ENCODE measurements at regions not wholly inside any gene's neighbourhood (a gene's known extent, or its start where the extent isn't known, plus 50 kb on each side); places are given as distances from the start of the nearest gene placed in this dataset.

- Mint-ChIP-seq H3K9me3 (no peaks in the 10 kb centered on the region), H3K27me3 (peaks cover 9% of the 10 kb centered on the region), H3K36me3 (no peaks in the 10 kb centered on the region), H3K4me1 (no peaks in the 10 kb centered on the region), H3K4me3 (no peak overlapping the region), H3K27ac (no peak overlapping the region)
- no peaks in the 10 kb centered on the region for H3K36me3 ChIP-seq (ENCODE audit: control insufficient read depth, insufficient read depth, low read length)
- no peaks in the 10 kb centered on the region for H3K4me1 ChIP-seq (ENCODE audit: control insufficient read depth, insufficient read depth, low read length, poor library complexity, severe bottlenecking)
- peak in 1 of 2 donors; percentile 42 for ATAC-seq (ENCODE audit: low read depth in 2 of 2)
- no peak overlapping the region for H3K27ac ChIP-seq (ENCODE audit: insufficient read depth, low read length, poor library complexity, severe bottlenecking)
- H3K27me3 ChIP-seq (ENCODE audit: control insufficient read depth, insufficient read depth, low read length), result peaks cover 2% of the 10 kb centered on the region
- DNase-seq, result no peak
- no peaks in the 10 kb centered on the region for H3K9me3 ChIP-seq (ENCODE audit: control insufficient read depth in 2 of 2, low read length in 2 of 2)
- H3K4me3 ChIP-seq (ENCODE audit: low read depth, low read length), result no peak overlapping the region
Observed at GRCh38 chr2:58449286-58450010, 208.3 kb upstream of the FANCL start.

- Mint-ChIP-seq H3K27ac (no peak overlapping the region), H3K27me3 (peaks cover 9% of the 10 kb centered on the region), H3K36me3 (no peaks in the 10 kb centered on the region), H3K9me3 (no peaks in the 10 kb centered on the region), H3K4me3 (no peak overlapping the region), H3K4me1 (no peaks in the 10 kb centered on the region)
- ATAC-seq (ENCODE audit: low read depth in 2 of 2), result no peak
- no peak overlapping the region for H3K4me3 ChIP-seq (ENCODE audit: low read depth, low read length)
- no peaks in the 10 kb centered on the region for H3K4me1 ChIP-seq (ENCODE audit: control insufficient read depth, insufficient read depth, low read length, poor library complexity, severe bottlenecking)
- H3K27ac ChIP-seq (ENCODE audit: insufficient read depth, low read length, poor library complexity, severe bottlenecking), result no peak overlapping the region
- H3K27me3 ChIP-seq (ENCODE audit: control insufficient read depth, insufficient read depth, low read length), result peaks cover 2% of the 10 kb centered on the region
- no peak for DNase-seq
- H3K9me3 ChIP-seq (ENCODE audit: control insufficient read depth in 2 of 2, low read length in 2 of 2), result no peaks in the 10 kb centered on the region
- H3K36me3 ChIP-seq (ENCODE audit: control insufficient read depth, insufficient read depth, low read length), result no peaks in the 10 kb centered on the region
Observed at GRCh38 chr2:58448845-58449244, 207.7 kb upstream of the FANCL start.

- no peaks in the 10 kb centered on the region for H3K36me3 ChIP-seq (ENCODE audit: control insufficient read depth, insufficient read depth, low read length)
- Mint-ChIP-seq H3K4me1 (no peaks in the 10 kb centered on the region), H3K27ac (no peak overlapping the region), H3K27me3 (peaks cover 9% of the 10 kb centered on the region), H3K4me3 (peak overlapping the region in 1 of 4 donors; percentile 23), H3K36me3 (no peaks in the 10 kb centered on the region), H3K9me3 (no peaks in the 10 kb centered on the region)
- ATAC-seq (ENCODE audit: low read depth in 2 of 2) (no peak), DNase-seq (peak in 1 of 3 donors; percentile 33)
- H3K27ac ChIP-seq (ENCODE audit: insufficient read depth, low read length, poor library complexity, severe bottlenecking), result no peak overlapping the region
- H3K27me3 ChIP-seq (ENCODE audit: control insufficient read depth, insufficient read depth, low read length), result peaks cover 2% of the 10 kb centered on the region
- no peak overlapping the region for H3K4me3 ChIP-seq (ENCODE audit: low read depth, low read length)
- no peaks in the 10 kb centered on the region for H3K4me1 ChIP-seq (ENCODE audit: control insufficient read depth, insufficient read depth, low read length, poor library complexity, severe bottlenecking)
- H3K9me3 ChIP-seq (ENCODE audit: control insufficient read depth in 2 of 2, low read length in 2 of 2), result no peaks in the 10 kb centered on the region
Observed at GRCh38 chr2:58448065-58448507, 207.0 kb upstream of the FANCL start.

GRCh38 chr2:58447586-58447985, 206.5 kb upstream of the FANCL start:
- DNase-seq (no peak), ATAC-seq (ENCODE audit: low read depth in 2 of 2) (no peak)
- no peak overlapping the region for H3K27ac Mint-ChIP-seq
- H3K9me3 Mint-ChIP-seq, result no peaks in the 10 kb centered on the region
- Histone ChIP-seq H3K4me1 (ENCODE audit: control insufficient read depth, insufficient read depth, low read length, poor library complexity, severe bottlenecking) (no peaks in the 10 kb centered on the region), H3K36me3 (ENCODE audit: control insufficient read depth, insufficient read depth, low read length) (no peaks in the 10 kb centered on the region), H3K27me3 (ENCODE audit: control insufficient read depth, insufficient read depth, low read length) (peaks cover 2% of the 10 kb centered on the region), H3K9me3 (ENCODE audit: control insufficient read depth in 2 of 2, low read length in 2 of 2) (no peaks in the 10 kb centered on the region), H3K27ac (ENCODE audit: insufficient read depth, low read length, poor library complexity, severe bottlenecking) (no peak overlapping the region), H3K4me3 (ENCODE audit: low read depth, low read length) (no peak overlapping the region)
- no peaks in the 10 kb centered on the region for H3K36me3 Mint-ChIP-seq
- H3K4me1 Mint-ChIP-seq, result no peaks in the 10 kb centered on the region
- H3K4me3 Mint-ChIP-seq, result no peak overlapping the region
- H3K27me3 Mint-ChIP-seq, result peaks cover 9% of the 10 kb centered on the region

GRCh38 chr2:58441643-58442042, 200.5 kb upstream of the FANCL start:
- Histone ChIP-seq H3K27me3 (ENCODE audit: control insufficient read depth, insufficient read depth, low read length) (no peaks in the 10 kb centered on the region), H3K36me3 (ENCODE audit: control insufficient read depth, insufficient read depth, low read length) (no peaks in the 10 kb centered on the region), H3K4me1 (ENCODE audit: control insufficient read depth, insufficient read depth, low read length, poor library complexity, severe bottlenecking) (no peaks in the 10 kb centered on the region), H3K9me3 (ENCODE audit: control insufficient read depth in 2 of 2, low read length in 2 of 2) (no peaks in the 10 kb centered on the region), H3K4me3 (ENCODE audit: low read depth, low read length) (no peak overlapping the region), H3K27ac (ENCODE audit: insufficient read depth, low read length, poor library complexity, severe bottlenecking) (no peak overlapping the region)
- DNase-seq (no peak), ATAC-seq (ENCODE audit: low read depth in 2 of 2) (no peak)
- Mint-ChIP-seq H3K4me1 (no peaks in the 10 kb centered on the region), H3K27ac (no peak overlapping the region), H3K9me3 (no peaks in the 10 kb centered on the region), H3K4me3 (no peak overlapping the region), H3K27me3 (no peaks in the 10 kb centered on the region), H3K36me3 (no peaks in the 10 kb centered on the region)

GRCh38 chr2:58436872-58437271, 195.7 kb upstream of the FANCL start:
- H3K4me1 ChIP-seq (ENCODE audit: control insufficient read depth, insufficient read depth, low read length, poor library complexity, severe bottlenecking), result no peaks in the 10 kb centered on the region
- DNase-seq, result no peak
- no peak overlapping the region for H3K27ac ChIP-seq (ENCODE audit: insufficient read depth, low read length, poor library complexity, severe bottlenecking)
- H3K4me1 Mint-ChIP-seq, result no peaks in the 10 kb centered on the region
- H3K27ac Mint-ChIP-seq, result no peak overlapping the region
- no peaks in the 10 kb centered on the region for H3K27me3 Mint-ChIP-seq
- no peak overlapping the region for H3K4me3 ChIP-seq (ENCODE audit: low read depth, low read length)
- H3K27me3 ChIP-seq (ENCODE audit: control insufficient read depth, insufficient read depth, low read length), result peaks cover 2% of the 10 kb centered on the region
- H3K9me3 ChIP-seq (ENCODE audit: control insufficient read depth in 2 of 2, low read length in 2 of 2), result no peaks in the 10 kb centered on the region
- no peaks in the 10 kb centered on the region for H3K36me3 Mint-ChIP-seq
- no peaks in the 10 kb centered on the region for H3K9me3 Mint-ChIP-seq
- no peak overlapping the region for H3K4me3 Mint-ChIP-seq
- no peak for ATAC-seq (ENCODE audit: low read depth in 2 of 2)
- no peaks in the 10 kb centered on the region for H3K36me3 ChIP-seq (ENCODE audit: control insufficient read depth, insufficient read depth, low read length)

GRCh38 chr2:58435246-58435645, 194.1 kb upstream of the FANCL start:
- Histone ChIP-seq H3K36me3 (ENCODE audit: control insufficient read depth, insufficient read depth, low read length) (no peaks in the 10 kb centered on the region), H3K27me3 (ENCODE audit: control insufficient read depth, insufficient read depth, low read length) (peaks cover 7% of the 10 kb centered on the region), H3K9me3 (ENCODE audit: control insufficient read depth in 2 of 2, low read length in 2 of 2) (no peaks in the 10 kb centered on the region), H3K27ac (ENCODE audit: insufficient read depth, low read length, poor library complexity, severe bottlenecking) (no peak overlapping the region), H3K4me3 (ENCODE audit: low read depth, low read length) (no peak overlapping the region), H3K4me1 (ENCODE audit: control insufficient read depth, insufficient read depth, low read length, poor library complexity, severe bottlenecking) (no peaks in the 10 kb centered on the region)
- Mint-ChIP-seq H3K27me3 (peaks cover 4% of the 10 kb centered on the region), H3K9me3 (peaks cover 0 to 2% (median 0%) of the 10 kb centered on the region in 7 donors), H3K4me1 (no peaks in the 10 kb centered on the region), H3K27ac (no peak overlapping the region), H3K4me3 (no peak overlapping the region), H3K36me3 (no peaks in the 10 kb centered on the region)
- DNase-seq (no peak), ATAC-seq (ENCODE audit: low read depth in 2 of 2) (no peak)

- peaks cover 0 to 2% (median 0%) of the 10 kb centered on the region in 7 donors for H3K9me3 Mint-ChIP-seq
- H3K27ac ChIP-seq (ENCODE audit: insufficient read depth, low read length, poor library complexity, severe bottlenecking), result no peak overlapping the region
- H3K27me3 ChIP-seq (ENCODE audit: control insufficient read depth, insufficient read depth, low read length), result peaks cover 8% of the 10 kb centered on the region
- no peaks in the 10 kb centered on the region for H3K36me3 ChIP-seq (ENCODE audit: control insufficient read depth, insufficient read depth, low read length)
- H3K4me3 ChIP-seq (ENCODE audit: low read depth, low read length), result no peak overlapping the region
- H3K4me1 Mint-ChIP-seq, result no peaks in the 10 kb centered on the region
- H3K27me3 Mint-ChIP-seq, result peaks cover 9% of the 10 kb centered on the region
- ATAC-seq (ENCODE audit: low read depth in 2 of 2) (no peak), DNase-seq (no peak)
- no peaks in the 10 kb centered on the region for H3K36me3 Mint-ChIP-seq
- no peak overlapping the region for H3K27ac Mint-ChIP-seq
- H3K9me3 ChIP-seq (ENCODE audit: control insufficient read depth in 2 of 2, low read length in 2 of 2), result no peaks in the 10 kb centered on the region
- H3K4me3 Mint-ChIP-seq, result no peak overlapping the region
- no peaks in the 10 kb centered on the region for H3K4me1 ChIP-seq (ENCODE audit: control insufficient read depth, insufficient read depth, low read length, poor library complexity, severe bottlenecking)
Observed at GRCh38 chr2:58434692-58435091, 193.6 kb upstream of the FANCL start.

Measured in CD4-positive, CD25-positive, alpha-beta regulatory T cell (primary cell).